Vagina (tissue), 2 donors: ENCODE measurements at regions not wholly inside any gene's neighbourhood (a gene's known extent, or its start where the extent isn't known, plus 50 kb on each side); places are given as distances from the start of the nearest gene placed in this dataset.

ENCODE experiments used
- DNase-seq, 2 donors: peaks; one replicate each; pipeline ENCODE4 v3.0.0-alpha.2; 2017; ENCODE audit errors: extremely low spot score in 2 of 2
- H3K27ac ChIP-seq: fragments of 200-600 bp; sonication (generic); one replicate; pipeline ENCODE4 v1.5.1; 2019
- H3K27me3 ChIP-seq: fragments of 200-600 bp; sonication (generic); one replicate; pipeline ENCODE4 v1.5.1; 2019
- H3K36me3 ChIP-seq, 2 donors: fragments of 200-600 bp; sonication (generic); one replicate each; pipeline ENCODE4 v1.5.1; 2017 to 2019
- H3K4me1 ChIP-seq: fragments of 200-600 bp; sonication (generic); one replicate; pipeline ENCODE4 v1.5.1; 2019
- H3K4me3 ChIP-seq, 2 donors: fragments of 200-600 bp; sonication (generic); 1 replicate in 1 of 2; 2 replicates in 1 of 2; pipeline ENCODE4 v1.5.1; 2016 to 2019
- H3K9me3 ChIP-seq: fragments of 200-600 bp; sonication (generic); one replicate; pipeline ENCODE4 v1.5.1; 2019
- CTCF ChIP-seq, 3 experiments: fragments of 450-650 bp in 2 of 3; fragments of 200-600 bp in 1 of 3; sonication (generic) in 1 of 3; IDR thresholded peaks; one replicate each; pipeline ENCODE4 v1.5.1; 2017 to 2019; ENCODE audit warnings: antibody characterized with exemption in 3 of 3, mild to moderate bottlenecking in 2 of 3, moderate library complexity in 2 of 3
- POLR2A ChIP-seq, 2 donors: fragments of 450-650 bp; IDR thresholded peaks; one replicate each; pipeline ENCODE4 v1.6.1; 2017; ENCODE audit warnings: antibody characterized with exemption in 2 of 2, mild to moderate bottlenecking in 2 of 2, moderate library complexity in 2 of 2
- POLR2AphosphoS5 ChIP-seq, 2 donors: sonication (generic); formaldehyde crosslinking; IDR thresholded peaks; one replicate each; pipeline ENCODE4 v1.9.0; 2017; ENCODE audit warnings: antibody characterized with exemption in 2 of 2, mild to moderate bottlenecking in 2 of 2, low read depth in 1 of 2; ENCODE audit not compliant: insufficient read depth in 1 of 2
- intact Hi-C: fragments of 100-400 bp; cut with DNase I; formaldehyde crosslinking; loops from one replicate; pipeline ENCODE4 v1.15.1; 2023

- TF ChIP-seq POLR2AphosphoS5 (IDR thresholded peaks at IDR 0.05; ENCODE audit: insufficient read depth in 1 of 2, low read depth in 1 of 2) (no peak), POLR2A (IDR thresholded peaks at IDR 0.05) (no peak), CTCF (IDR thresholded peaks at IDR 0.05) (no peak)
- Histone ChIP-seq H3K27ac (no peak overlapping the region), H3K9me3 (no peaks in the 10 kb centered on the region), H3K4me1 (no peaks in the 10 kb centered on the region), H3K36me3 (no peaks in the 10 kb centered on the region), H3K4me3 (no peak overlapping the region), H3K27me3 (no peaks in the 10 kb centered on the region)
- no peak for DNase-seq
- intact Hi-C loops: no loop called here
Observed at GRCh38 chr15:87602371-87602770, 654.2 kb downstream of the NTRK3 start.

GRCh38 chr15:87599616-87600015 is 656.9 kb downstream of the NTRK3 start:
- Histone ChIP-seq H3K36me3 (no peaks in the 10 kb centered on the region), H3K27me3 (no peaks in the 10 kb centered on the region), H3K4me3 (no peak overlapping the region), H3K4me1 (no peaks in the 10 kb centered on the region), H3K27ac (no peak overlapping the region), H3K9me3 (no peaks in the 10 kb centered on the region)
- intact Hi-C loops: no loop called here
- TF ChIP-seq POLR2AphosphoS5 (IDR thresholded peaks at IDR 0.05; ENCODE audit: insufficient read depth in 1 of 2, low read depth in 1 of 2) (no peak), CTCF (IDR thresholded peaks at IDR 0.05) (no peak), POLR2A (IDR thresholded peaks at IDR 0.05) (no peak)
- no peak for DNase-seq

GRCh38 chr15:87597346-87598052 is 659.0 kb downstream of the NTRK3 start:
- Histone ChIP-seq H3K27me3 (no peaks in the 10 kb centered on the region), H3K9me3 (no peaks in the 10 kb centered on the region), H3K36me3 (no peaks in the 10 kb centered on the region), H3K4me3 (no peak overlapping the region), H3K4me1 (no peaks in the 10 kb centered on the region), H3K27ac (no peak overlapping the region)
- intact Hi-C loops: no loop called here
- TF ChIP-seq POLR2AphosphoS5 (IDR thresholded peaks at IDR 0.05; ENCODE audit: insufficient read depth in 1 of 2, low read depth in 1 of 2) (no peak), POLR2A (IDR thresholded peaks at IDR 0.05) (no peak), CTCF (IDR thresholded peaks at IDR 0.05) (no peak)
- no peak for DNase-seq

- TF ChIP-seq POLR2A (IDR thresholded peaks at IDR 0.05): no peak
- TF ChIP-seq POLR2AphosphoS5 (IDR thresholded peaks at IDR 0.05; ENCODE audit: insufficient read depth in 1 of 2, low read depth in 1 of 2): no peak
- no peak for TF ChIP-seq CTCF (IDR thresholded peaks at IDR 0.05)
- Histone ChIP-seq H3K9me3 (no peaks in the 10 kb centered on the region), H3K36me3 (no peaks in the 10 kb centered on the region), H3K27ac (no peak overlapping the region), H3K4me1 (no peaks in the 10 kb centered on the region), H3K4me3 (no peak overlapping the region), H3K27me3 (no peaks in the 10 kb centered on the region)
- intact Hi-C loops: no loop called here
- no peak for DNase-seq
Observed at GRCh38 chr15:87591582-87591981, 665.0 kb downstream of the NTRK3 start.

- Histone ChIP-seq H3K27me3 (no peaks in the 10 kb centered on the region), H3K27ac (no peak overlapping the region), H3K9me3 (no peaks in the 10 kb centered on the region), H3K36me3 (no peaks in the 10 kb centered on the region), H3K4me3 (no peak overlapping the region), H3K4me1 (no peaks in the 10 kb centered on the region)
- DNase-seq: no peak
- intact Hi-C loops: no loop called here
- no peak for TF ChIP-seq CTCF (IDR thresholded peaks at IDR 0.05)
- TF ChIP-seq POLR2AphosphoS5 (IDR thresholded peaks at IDR 0.05; ENCODE audit: insufficient read depth in 1 of 2, low read depth in 1 of 2): no peak
- no peak for TF ChIP-seq POLR2A (IDR thresholded peaks at IDR 0.05)
Observed at GRCh38 chr15:87591042-87591441, 665.5 kb downstream of the NTRK3 start.
